SK-N-SH (cell line): ENCODE measurements at regions not wholly inside any gene's neighbourhood (a gene's known extent, or its start where the extent isn't known, plus 50 kb on each side); places are given as distances from the start of the nearest gene placed in this dataset.

ENCODE experiments used
- GABPA ChIP-seq: IDR thresholded peaks from 2 replicates; pipeline ENCODE4 v1.4.0; 2012; ENCODE audit warnings: low read depth, mild to moderate bottlenecking
- POLR2AphosphoS5 ChIP-seq: IDR thresholded peaks from 2 replicates; pipeline ENCODE4 v1.6.1; 2012; ENCODE audit warnings: low read depth, low read length
- RAD21 ChIP-seq: IDR thresholded peaks from 2 replicates; pipeline ENCODE4 v1.6.1; 2012; ENCODE audit warnings: mild to moderate bottlenecking, low read length
- RCOR1 ChIP-seq: fragments of 150-350 bp; IDR thresholded peaks from 2 replicates; pipeline ENCODE4 v1.6.1; 2017; ENCODE audit warnings: antibody characterized with exemption, low read length
- TEAD4 ChIP-seq: IDR thresholded peaks from 2 replicates; pipeline ENCODE4 v1.4.0; 2012; ENCODE audit warnings: mild to moderate bottlenecking, borderline replicate concordance; ENCODE audit not compliant: insufficient read depth
- TF ChIP-seq, protein P1 (sequence below): fragments of 200-600 bp; sonication (generic); IDR thresholded peaks from 2 replicates; pipeline ENCODE4 v1.6.1; 2017; ENCODE audit warnings: antibody characterized with exemption, mild to moderate bottlenecking, moderate library complexity

DNA sequence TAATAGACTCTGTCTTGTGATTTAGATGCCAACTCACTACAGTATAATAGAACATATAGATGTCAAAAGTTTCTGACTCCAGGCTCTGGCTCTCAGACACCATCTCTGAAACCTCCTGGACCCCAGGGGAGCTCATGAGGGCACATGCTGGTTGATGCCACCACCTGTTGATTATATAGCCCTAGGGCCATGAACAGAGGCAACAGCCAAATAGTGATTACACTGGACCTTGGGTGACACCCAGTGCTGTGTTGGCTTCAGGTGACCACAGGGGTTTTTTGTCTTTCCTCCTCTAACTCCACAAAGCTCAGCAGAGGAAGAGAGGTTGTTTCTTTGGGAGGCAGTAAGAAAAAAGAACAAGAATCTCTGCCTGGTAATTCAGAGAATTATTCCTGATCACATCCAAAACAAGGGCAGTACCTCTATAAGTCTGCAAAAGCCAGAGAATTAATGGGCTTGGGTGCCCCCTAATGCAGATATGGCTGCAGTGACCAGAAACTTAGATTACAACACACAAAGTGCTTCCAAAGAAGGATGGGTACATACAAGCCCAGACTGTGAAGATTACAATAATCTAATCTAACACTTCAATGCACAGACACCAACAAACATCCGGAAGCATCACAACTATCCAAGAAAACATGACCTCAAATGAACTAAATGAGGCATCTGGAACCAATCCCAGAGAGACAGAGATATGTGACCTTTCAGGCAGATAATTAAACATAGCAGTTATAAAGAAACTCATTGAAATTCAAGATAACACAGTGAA is 1920.6 kb downstream of the ARAP2 start:
- TF ChIP-seq RAD21, result peak; percentile 52
- TF ChIP-seq, protein P1, sequence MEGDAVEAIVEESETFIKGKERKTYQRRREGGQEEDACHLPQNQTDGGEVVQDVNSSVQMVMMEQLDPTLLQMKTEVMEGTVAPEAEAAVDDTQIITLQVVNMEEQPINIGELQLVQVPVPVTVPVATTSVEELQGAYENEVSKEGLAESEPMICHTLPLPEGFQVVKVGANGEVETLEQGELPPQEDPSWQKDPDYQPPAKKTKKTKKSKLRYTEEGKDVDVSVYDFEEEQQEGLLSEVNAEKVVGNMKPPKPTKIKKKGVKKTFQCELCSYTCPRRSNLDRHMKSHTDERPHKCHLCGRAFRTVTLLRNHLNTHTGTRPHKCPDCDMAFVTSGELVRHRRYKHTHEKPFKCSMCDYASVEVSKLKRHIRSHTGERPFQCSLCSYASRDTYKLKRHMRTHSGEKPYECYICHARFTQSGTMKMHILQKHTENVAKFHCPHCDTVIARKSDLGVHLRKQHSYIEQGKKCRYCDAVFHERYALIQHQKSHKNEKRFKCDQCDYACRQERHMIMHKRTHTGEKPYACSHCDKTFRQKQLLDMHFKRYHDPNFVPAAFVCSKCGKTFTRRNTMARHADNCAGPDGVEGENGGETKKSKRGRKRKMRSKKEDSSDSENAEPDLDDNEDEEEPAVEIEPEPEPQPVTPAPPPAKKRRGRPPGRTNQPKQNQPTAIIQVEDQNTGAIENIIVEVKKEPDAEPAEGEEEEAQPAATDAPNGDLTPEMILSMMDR, result peak; percentile 35
- no peak for TF ChIP-seq RCOR1
- no peak for TF ChIP-seq GABPA
- TF ChIP-seq POLR2AphosphoS5, result no peak
- TF ChIP-seq TEAD4, result no peak
